H9 (cell line): ENCODE measurements at regions not wholly inside any gene's neighbourhood (a gene's known extent, or its start where the extent isn't known, plus 50 kb on each side); places are given as distances from the start of the nearest gene placed in this dataset.

ENCODE experiments used
- DNase-seq: peaks from one replicate; pipeline ENCODE4 v3.0.0-alpha.2; 2017
- H2AFZ ChIP-seq: one replicate; pipeline ENCODE4 v1.6.1; 2013; ENCODE audit warnings: mild to moderate bottlenecking, low read length, control low read depth, moderate library complexity
- H2AK5ac ChIP-seq: 2 replicates; pipeline ENCODE4 v1.6.1; 2013; ENCODE audit warnings: low read length, control low read depth, mixed read lengths; ENCODE audit not compliant: insufficient read length
- H2BK120ac ChIP-seq: one replicate; pipeline ENCODE4 v1.6.1; 2013; ENCODE audit warnings: low read depth, mild to moderate bottlenecking, low read length, control low read depth, inconsistent platforms; ENCODE audit not compliant: poor library complexity, severe bottlenecking
- H2BK12ac ChIP-seq: 2 replicates; pipeline ENCODE4 v1.6.1; 2013; ENCODE audit warnings: low read length, control low read depth, mixed read lengths, low read depth; ENCODE audit not compliant: insufficient read length
- H2BK15ac ChIP-seq: 2 replicates; pipeline ENCODE4 v1.6.1; 2013; ENCODE audit warnings: low read depth, low read length, control low read depth
- H2BK20ac ChIP-seq: one replicate; pipeline ENCODE4 v1.6.1; 2013; ENCODE audit warnings: low read depth, mild to moderate bottlenecking, low read length, control low read depth, inconsistent platforms; ENCODE audit not compliant: poor library complexity, severe bottlenecking
- H2BK5ac ChIP-seq: 2 replicates; pipeline ENCODE4 v1.6.1; 2013; ENCODE audit warnings: low read length, control low read depth, mixed read lengths; ENCODE audit not compliant: insufficient read length
- H3K14ac ChIP-seq: 2 replicates; pipeline ENCODE4 v1.6.1; 2013; ENCODE audit warnings: low read length, control low read depth; ENCODE audit not compliant: insufficient read depth
- H3K18ac ChIP-seq: 2 replicates; pipeline ENCODE4 v1.6.1; 2013; ENCODE audit warnings: low read depth, mild to moderate bottlenecking, mixed read lengths, low read length, control low read depth; ENCODE audit not compliant: insufficient read length
- H3K23ac ChIP-seq: 2 replicates; pipeline ENCODE4 v1.6.1; 2013; ENCODE audit warnings: low read length, control low read depth, mixed read lengths, low read depth; ENCODE audit not compliant: insufficient read length
- H3K23me2 ChIP-seq: 2 replicates; pipeline ENCODE4 v1.6.1; 2013; ENCODE audit warnings: low read depth, mild to moderate bottlenecking, mixed read lengths, low read length, control low read depth; ENCODE audit not compliant: insufficient read length, poor library complexity, severe bottlenecking
- H3K27ac ChIP-seq: 2 replicates; pipeline ENCODE4 v1.5.1; 2013; ENCODE audit warnings: low read length, control low read depth, mixed read lengths, low read depth; ENCODE audit not compliant: insufficient read length
- H3K27me3 ChIP-seq: 2 replicates; pipeline ENCODE4 v1.6.1; 2013; ENCODE audit warnings: low read length, control low read depth, inconsistent platforms; ENCODE audit not compliant: insufficient read depth
- H3K4ac ChIP-seq: 2 replicates; pipeline ENCODE4 v1.6.1; 2013; ENCODE audit warnings: low read depth, mild to moderate bottlenecking, control low read depth, inconsistent platforms, low read length, moderate library complexity
- H3K4me1 ChIP-seq: 2 replicates; pipeline ENCODE4 v1.6.1; 2013; ENCODE audit warnings: low read length, control low read depth, inconsistent platforms; ENCODE audit not compliant: insufficient read depth
- H3K4me2 ChIP-seq: 2 replicates; pipeline ENCODE4 v1.6.1; 2013; ENCODE audit warnings: low read length, control low read depth, mixed read lengths; ENCODE audit not compliant: insufficient read length, insufficient read depth
- H3K56ac ChIP-seq: 2 replicates; pipeline ENCODE4 v1.6.1; 2013; ENCODE audit warnings: low read depth, mild to moderate bottlenecking, mixed read lengths, low read length, control low read depth; ENCODE audit not compliant: insufficient read length
- H3K79me1 ChIP-seq: 2 replicates; pipeline ENCODE4 v1.6.1; 2013; ENCODE audit warnings: low read depth, mild to moderate bottlenecking, moderate library complexity, low read length, control low read depth, inconsistent platforms; ENCODE audit not compliant: insufficient read depth, poor library complexity, severe bottlenecking
- H3K79me2 ChIP-seq: 2 replicates; pipeline ENCODE4 v1.6.1; 2013; ENCODE audit warnings: low read length, control low read depth, inconsistent platforms; ENCODE audit not compliant: insufficient read depth
- H3K9ac ChIP-seq: 2 replicates; pipeline ENCODE4 v1.6.1; 2013; ENCODE audit warnings: low read length, control low read depth, mixed read lengths; ENCODE audit not compliant: insufficient read length; ENCODE audit errors: extremely low read depth
- H3K9me3 ChIP-seq: one replicate; pipeline ENCODE4 v1.6.1; 2013; ENCODE audit warnings: low read depth, low read length, inconsistent platforms; ENCODE audit not compliant: control insufficient read depth
- H3T11ph ChIP-seq: one replicate; pipeline ENCODE4 v1.6.1; 2013; ENCODE audit warnings: mild to moderate bottlenecking, low read length, control low read depth, inconsistent platforms
- H4K20me1 ChIP-seq: one replicate; pipeline ENCODE4 v1.6.1; 2013; ENCODE audit not compliant: control insufficient read depth, insufficient read length, insufficient read depth
- H4K5ac ChIP-seq: 2 replicates; pipeline ENCODE4 v1.6.1; 2013; ENCODE audit warnings: low read depth, mild to moderate bottlenecking, mixed read lengths, low read length, control low read depth; ENCODE audit not compliant: insufficient read length
- H4K8ac ChIP-seq: replicated peaks from 2 replicates; pipeline ENCODE4 v1.6.1; 2013; ENCODE audit warnings: low read length, control low read depth, mixed read lengths, low read depth; ENCODE audit not compliant: insufficient read length
- H4K91ac ChIP-seq: 2 replicates; pipeline ENCODE4 v1.6.1; 2013; ENCODE audit warnings: low read depth, mild to moderate bottlenecking, moderate library complexity, mixed read lengths, low read length, control low read depth; ENCODE audit not compliant: insufficient read length
- H3K27ac Mint-ChIP-seq, 3 experiments: 2 replicates in 2 of 3; 3 replicates in 1 of 3; pipeline ENCODE4 v1.8.0; 2020 to 2021; ENCODE audit warnings: mixed read lengths in 3 of 3, mild to moderate bottlenecking in 1 of 3, moderate library complexity in 1 of 3
- H3K27me3 Mint-ChIP-seq: 2 replicates; pipeline ENCODE4 v1.8.0; 2021; ENCODE audit warnings: low read depth, mild to moderate bottlenecking, moderate library complexity, mixed read lengths
- H3K36me3 Mint-ChIP-seq, 3 experiments: 2 replicates in 2 of 3; 3 replicates in 1 of 3; pipeline ENCODE4 v1.8.0; 2020 to 2021; ENCODE audit warnings: low read depth in 3 of 3, mixed read lengths in 3 of 3; ENCODE audit not compliant: insufficient read depth in 1 of 3
- H3K4me1 Mint-ChIP-seq, 2 experiments: 2 replicates each; pipeline ENCODE4 v1.8.0; 2020; ENCODE audit warnings: mixed read lengths in 2 of 2
- H3K4me3 Mint-ChIP-seq, 2 experiments: 2 replicates in 1 of 2; 3 replicates in 1 of 2; pipeline ENCODE4 v1.8.0; 2020 to 2021; ENCODE audit warnings: mild to moderate bottlenecking in 2 of 2, mixed read lengths in 2 of 2, moderate library complexity in 1 of 2
- H3K9me3 Mint-ChIP-seq, 2 experiments: 2 replicates in 1 of 2; 3 replicates in 1 of 2; pipeline ENCODE4 v1.8.0; 2020; ENCODE audit warnings: mild to moderate bottlenecking in 2 of 2, mixed read lengths in 2 of 2, moderate library complexity in 1 of 2
- CTCF ChIP-seq: fragments of 200-600 bp; sonication (generic); conservative IDR thresholded peaks from 3 replicates; pipeline ENCODE4 v1.8.0; 2021; ENCODE audit warnings: antibody characterized with exemption, mild to moderate bottlenecking
- WGBS: extraction: QIAGEN DNeasy Blood & Tissue Kit; methylation state at CpG from one replicate; pipeline ENCODE4 v1.1.7; 2013; ENCODE audit warnings: missing lambda C conversion rate, low lambda C conversion rate, mixed read lengths; ENCODE audit not compliant: insufficient read length; ENCODE audit errors: extremely low coverage; 5-methylcytosine and 5-hydroxymethylcytosine counted together

- H3K27me3 Mint-ChIP-seq = no peaks in the 10 kb centered on the region
- no peak overlapping the region for H2BK12ac ChIP-seq
- no peak overlapping the region for H2BK20ac ChIP-seq
- no peak overlapping the region for H3K18ac ChIP-seq
- H3K4me2 ChIP-seq = no peak overlapping the region
- H2BK5ac ChIP-seq = no peak overlapping the region
- no peak overlapping the region for H2AK5ac ChIP-seq
- H2BK120ac ChIP-seq = no peak overlapping the region
- H3K9me3 Mint-ChIP-seq = peaks cover 2% of the 10 kb centered on the region in 2 experiments; a peak in 1 of 5 replicates
- H3K23me2 ChIP-seq = no peaks in the 10 kb centered on the region
- no peaks in the 10 kb centered on the region for H4K20me1 ChIP-seq
- no peak overlapping the region for H4K5ac ChIP-seq
- no peak overlapping the region for H3K9ac ChIP-seq
- TF ChIP-seq CTCF = no peak
- no peak overlapping the region for H3T11ph ChIP-seq
- no peaks in the 10 kb centered on the region for H3K4me1 Mint-ChIP-seq
- no peaks in the 10 kb centered on the region for H3K9me3 ChIP-seq
- H2AFZ ChIP-seq = no peak overlapping the region
- H3K27ac Mint-ChIP-seq = no peak overlapping the region
- H4K8ac ChIP-seq = no peak overlapping the region
- no peak overlapping the region for H3K56ac ChIP-seq
- no peak overlapping the region for H2BK15ac ChIP-seq
- H3K79me1 ChIP-seq = no peaks in the 10 kb centered on the region
- H3K4me3 Mint-ChIP-seq = no peak overlapping the region
- no CpG with 5 or more reads among the region's 5 CpGs for WGBS
- H3K36me3 Mint-ChIP-seq = peaks cover 0 to 1% (median 0%) of the 10 kb centered on the region in 3 experiments; a peak in 3 of 7 replicates
- H3K27ac ChIP-seq = no peak overlapping the region
- no peaks in the 10 kb centered on the region for H3K79me2 ChIP-seq
- H3K4me1 ChIP-seq = no peaks in the 10 kb centered on the region
- no peaks in the 10 kb centered on the region for H3K27me3 ChIP-seq
- no peak overlapping the region for H3K14ac ChIP-seq
- no peak overlapping the region for H3K4ac ChIP-seq
- H4K91ac ChIP-seq = no peak overlapping the region
- no peak for DNase-seq
- H3K23ac ChIP-seq = no peak overlapping the region
Measured at GRCh38 chr3:76754247-76754646, 285.7 kb upstream of the ROBO2 start.
